Upper lobe of left lung (tissue), 6 donors: ENCODE measurements at regions not wholly inside any gene's neighbourhood (a gene's known extent, or its start where the extent isn't known, plus 50 kb on each side); places are given as distances from the start of the nearest gene placed in this dataset.

Experiments
- ATAC-seq, 2 donors: fragments of 200-7000 bp; cut with Tn5 transposase; one replicate each; pipeline ENCODE4 v1.9.1; 2022; ENCODE audit warnings: mild to moderate bottlenecking in 2 of 2, moderate library complexity in 2 of 2; ENCODE audit not compliant: low FRiP score in 2 of 2
- DNase-seq, 2 donors: peaks; one replicate each; pipeline ENCODE4 v3.0.0-alpha.2; 2019 to 2020
- H3K27ac ChIP-seq, 4 donors: fragments of 200-600 bp; sonication (generic); one replicate each; pipeline ENCODE4 v1.5.1; 2016 to 2019
- H3K27me3 ChIP-seq, 4 donors: fragments of 200-600 bp; sonication (generic); one replicate each; pipeline ENCODE4 v1.5.1; 2017 to 2019
- H3K36me3 ChIP-seq, 4 donors: fragments of 200-600 bp; sonication (generic); one replicate each; pipeline ENCODE4 v1.5.1; 2016 to 2019
- H3K4me1 ChIP-seq, 4 donors: fragments of 200-600 bp; sonication (generic); one replicate each; pipeline ENCODE4 v1.5.1; 2018 to 2019
- H3K4me3 ChIP-seq, 4 donors: fragments of 200-600 bp; sonication (generic); one replicate each; pipeline ENCODE4 v1.5.1; 2017 to 2019; ENCODE audit warnings: mild to moderate bottlenecking in 2 of 4, moderate library complexity in 1 of 4
- H3K9me3 ChIP-seq, 4 donors: fragments of 200-600 bp; sonication (generic); one replicate each; pipeline ENCODE4 v1.5.1; 2018 to 2019
- EP300 ChIP-seq, 4 donors: sonication (generic); formaldehyde crosslinking; IDR thresholded peaks; one replicate each; pipeline ENCODE4 v1.5.1; 2017; ENCODE audit warnings: antibody characterized with exemption in 4 of 4, control low read depth in 2 of 4
- POLR2A ChIP-seq, 4 donors: fragments of 450-650 bp; IDR thresholded peaks; one replicate each; pipeline ENCODE4 v1.5.1; 2016 to 2017; ENCODE audit warnings: antibody characterized with exemption in 4 of 4, mild to moderate bottlenecking in 2 of 4
- POLR2AphosphoS5 ChIP-seq, 2 donors: sonication (generic); formaldehyde crosslinking; IDR thresholded peaks; one replicate each; pipeline ENCODE4 v1.5.1; 2017; ENCODE audit warnings: antibody characterized with exemption in 2 of 2
- WGBS, 2 donors: methylation state at CpG; one replicate each; pipeline ENCODE4 v1.1.5; 2017 to 2018; 5-methylcytosine and 5-hydroxymethylcytosine counted together
- TF ChIP-seq, protein P1 (sequence below), 6 experiments: fragments of 450-650 bp in 4 of 6; fragments of 200-600 bp in 2 of 6; sonication (generic) in 2 of 6; IDR thresholded peaks; one replicate each; pipeline ENCODE4 v1.5.1; 2016 to 2019; ENCODE audit warnings: antibody characterized with exemption in 6 of 6
- donor health status: DM: no; HTN: no; CAD: no; lungs with moderate emphysema.
- donor health status: DM: no; HTN: yes; CAD: no; lungs with severe emphysema.

DNA sequence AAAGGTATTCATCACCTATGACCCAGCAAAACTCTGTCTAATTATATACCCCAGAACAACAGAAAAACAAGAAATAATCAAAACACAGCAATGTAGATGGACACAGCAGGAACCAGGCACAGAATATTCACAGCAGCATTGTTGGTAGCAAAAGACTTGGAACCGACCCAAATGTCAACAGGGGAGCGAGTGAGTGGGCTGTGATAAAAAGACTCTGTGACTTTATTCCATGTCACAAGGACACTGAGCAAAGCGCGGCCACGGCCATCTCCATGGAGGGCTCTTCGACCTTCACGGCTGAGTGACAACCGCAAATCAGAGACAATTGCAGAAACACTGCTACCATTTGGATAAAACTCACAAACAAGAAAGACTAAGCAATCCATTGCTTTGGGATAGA is 1373.1 kb downstream of the TBC1D22A start:
- TF ChIP-seq EP300 (IDR thresholded peaks at IDR 0.05) (no peak), POLR2A (IDR thresholded peaks at IDR 0.05) (no peak), POLR2AphosphoS5 (IDR thresholded peaks at IDR 0.05) (no peak)
- TF ChIP-seq, protein P1, sequence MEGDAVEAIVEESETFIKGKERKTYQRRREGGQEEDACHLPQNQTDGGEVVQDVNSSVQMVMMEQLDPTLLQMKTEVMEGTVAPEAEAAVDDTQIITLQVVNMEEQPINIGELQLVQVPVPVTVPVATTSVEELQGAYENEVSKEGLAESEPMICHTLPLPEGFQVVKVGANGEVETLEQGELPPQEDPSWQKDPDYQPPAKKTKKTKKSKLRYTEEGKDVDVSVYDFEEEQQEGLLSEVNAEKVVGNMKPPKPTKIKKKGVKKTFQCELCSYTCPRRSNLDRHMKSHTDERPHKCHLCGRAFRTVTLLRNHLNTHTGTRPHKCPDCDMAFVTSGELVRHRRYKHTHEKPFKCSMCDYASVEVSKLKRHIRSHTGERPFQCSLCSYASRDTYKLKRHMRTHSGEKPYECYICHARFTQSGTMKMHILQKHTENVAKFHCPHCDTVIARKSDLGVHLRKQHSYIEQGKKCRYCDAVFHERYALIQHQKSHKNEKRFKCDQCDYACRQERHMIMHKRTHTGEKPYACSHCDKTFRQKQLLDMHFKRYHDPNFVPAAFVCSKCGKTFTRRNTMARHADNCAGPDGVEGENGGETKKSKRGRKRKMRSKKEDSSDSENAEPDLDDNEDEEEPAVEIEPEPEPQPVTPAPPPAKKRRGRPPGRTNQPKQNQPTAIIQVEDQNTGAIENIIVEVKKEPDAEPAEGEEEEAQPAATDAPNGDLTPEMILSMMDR (IDR thresholded peaks at IDR 0.05), result no peak

DNA sequence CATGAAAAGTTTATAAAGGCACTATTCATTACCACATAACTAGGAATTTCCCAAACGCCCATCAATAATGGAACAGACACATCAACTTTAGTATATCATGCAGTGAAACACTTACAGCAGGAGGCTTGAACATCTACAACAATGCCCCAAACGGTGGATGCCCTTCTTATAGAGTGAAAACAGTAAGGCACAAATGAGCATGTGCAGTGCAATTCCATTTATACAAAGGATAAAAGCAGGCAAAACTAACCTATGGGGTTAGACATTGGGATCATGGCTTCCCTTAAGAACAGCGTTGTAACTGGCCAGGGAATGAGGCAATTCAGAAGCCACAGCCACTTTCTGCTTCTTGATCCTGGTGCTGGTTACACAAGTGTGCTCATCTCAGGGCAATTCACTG is 1363.0 kb downstream of the TBC1D22A start:
- 65 to 76% methylated on average over 3 of the region's 3 CpGs for WGBS, 2 donors
- DNase-seq (no peak), ATAC-seq (no peak)
- H3K4me3 ChIP-seq, result no peak overlapping the region
- no peak for TF ChIP-seq POLR2AphosphoS5 (IDR thresholded peaks at IDR 0.05)
- no peak for TF ChIP-seq EP300 (IDR thresholded peaks at IDR 0.05)
- TF ChIP-seq, protein P1 (IDR thresholded peaks at IDR 0.05), result no peak
- TF ChIP-seq POLR2A (IDR thresholded peaks at IDR 0.05), result no peak
- no peaks in the 10 kb centered on the region for H3K9me3 ChIP-seq
- H3K27me3 ChIP-seq, result no peaks in the 10 kb centered on the region
- H3K36me3 ChIP-seq, result no peaks in the 10 kb centered on the region
- no peaks in the 10 kb centered on the region for H3K4me1 ChIP-seq
- H3K27ac ChIP-seq, result no peak overlapping the region

More for the DNA sequence above, 1373.1 kb downstream of the TBC1D22A start:
- Histone ChIP-seq H3K9me3 (peaks cover 0 to 8% (median 3%) of the 10 kb centered on the region in 4 donors), H3K27me3 (no peaks in the 10 kb centered on the region), H3K27ac (no peak overlapping the region), H3K4me3 (no peak overlapping the region), H3K36me3 (no peaks in the 10 kb centered on the region), H3K4me1 (no peaks in the 10 kb centered on the region)
- no peak for DNase-seq
- no peak for ATAC-seq
- WGBS, 2 donors, result 80 to 81% methylated on average over 8 of the region's 8 CpGs

DNA sequence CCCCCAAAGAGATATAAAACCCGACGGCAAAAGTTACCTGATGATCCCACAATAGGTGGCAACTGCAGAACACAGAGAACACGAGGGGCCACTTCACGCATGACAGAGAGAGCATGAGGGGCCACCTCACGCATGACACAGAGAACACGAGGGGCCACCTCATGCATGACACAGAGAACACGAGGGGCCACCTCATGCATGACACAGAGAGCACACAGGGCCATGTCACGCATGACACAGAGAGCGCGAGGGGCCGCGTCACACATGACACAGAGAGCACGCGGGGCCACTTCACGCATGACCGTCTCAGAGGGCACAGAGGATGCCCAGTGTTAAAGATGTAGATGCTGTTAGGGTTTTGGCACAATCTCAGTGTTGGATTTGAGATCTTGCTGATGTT is 1359.5 kb downstream of the TBC1D22A start:
- no peaks in the 10 kb centered on the region for H3K36me3 ChIP-seq
- peak in 1 of 2 donors; percentile 39 for DNase-seq
- no peaks in the 10 kb centered on the region for H3K9me3 ChIP-seq
- WGBS, 2 donors, result 87 to 96% methylated on average over 16 of the region's 16 CpGs
- H3K27me3 ChIP-seq, result no peaks in the 10 kb centered on the region
- no peak for ATAC-seq
- no peaks in the 10 kb centered on the region for H3K4me1 ChIP-seq
- no peak overlapping the region for H3K4me3 ChIP-seq
- H3K27ac ChIP-seq, result no peak overlapping the region
- TF ChIP-seq EP300 (IDR thresholded peaks at IDR 0.05) (no peak), POLR2AphosphoS5 (IDR thresholded peaks at IDR 0.05) (no peak), POLR2A (IDR thresholded peaks at IDR 0.05) (no peak)
- TF ChIP-seq, protein P1 (IDR thresholded peaks at IDR 0.05), result no peak

DNA sequence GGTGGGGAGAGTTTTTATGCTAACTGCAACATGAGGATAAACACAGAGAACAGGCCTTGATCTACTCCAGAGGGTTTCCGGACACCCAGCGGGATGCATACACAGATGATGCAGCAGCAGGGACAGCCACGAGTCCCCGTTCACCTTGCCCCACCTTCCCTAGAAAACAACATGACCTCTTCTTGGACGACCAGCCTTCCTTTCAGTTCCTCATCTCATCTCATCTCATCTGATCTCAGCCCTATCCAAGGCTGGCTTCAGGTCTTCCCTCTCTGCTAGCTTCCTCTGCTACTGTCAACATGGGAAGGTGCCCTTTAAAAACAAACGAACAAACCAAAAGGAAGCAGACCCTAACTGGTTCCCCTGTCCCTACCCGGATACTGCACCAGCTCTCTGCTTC is 1356.2 kb downstream of the TBC1D22A start:
- WGBS, 2 donors, result 69 to 84% methylated on average over 7 of the region's 7 CpGs
- no peaks in the 10 kb centered on the region for H3K4me1 ChIP-seq
- DNase-seq, result no peak
- no peak for ATAC-seq
- H3K4me3 ChIP-seq, result no peak overlapping the region
- H3K36me3 ChIP-seq, result no peaks in the 10 kb centered on the region
- H3K9me3 ChIP-seq, result no peaks in the 10 kb centered on the region
- TF ChIP-seq POLR2AphosphoS5 (IDR thresholded peaks at IDR 0.05), result no peak
- no peak for TF ChIP-seq POLR2A (IDR thresholded peaks at IDR 0.05)
- no peak for TF ChIP-seq EP300 (IDR thresholded peaks at IDR 0.05)
- TF ChIP-seq, protein P1 (IDR thresholded peaks at IDR 0.05), result no peak
- H3K27me3 ChIP-seq, result no peaks in the 10 kb centered on the region
- no peak overlapping the region for H3K27ac ChIP-seq

DNA sequence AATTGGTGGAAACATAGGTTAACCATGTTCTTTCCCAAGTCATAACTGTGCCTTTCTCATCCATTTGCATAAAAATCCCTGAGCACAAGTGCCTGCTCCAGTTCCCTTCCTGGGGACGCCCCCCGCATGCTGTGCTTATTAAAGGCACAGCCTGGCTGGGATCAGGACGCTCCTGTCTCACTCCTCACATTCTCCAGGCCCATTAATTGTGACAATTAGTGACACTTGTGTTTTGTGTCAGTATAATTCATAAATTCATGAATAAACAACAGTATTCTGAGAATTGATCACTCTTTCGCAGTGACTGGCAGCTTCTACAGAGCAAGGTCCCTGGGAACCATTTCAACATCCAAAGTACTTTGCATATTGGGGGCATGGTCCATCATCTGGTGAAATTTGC is 1354.4 kb downstream of the TBC1D22A start:
- 73 to 81% methylated on average over 4 of the region's 4 CpGs for WGBS, 2 donors
- no peaks in the 10 kb centered on the region for H3K36me3 ChIP-seq
- no peak for ATAC-seq

More for the DNA sequence above, 1354.4 kb downstream of the TBC1D22A start:
- Histone ChIP-seq H3K27ac (no peak overlapping the region), H3K27me3 (no peaks in the 10 kb centered on the region), H3K9me3 (no peaks in the 10 kb centered on the region), H3K4me1 (no peaks in the 10 kb centered on the region), H3K4me3 (no peak overlapping the region)
- TF ChIP-seq POLR2AphosphoS5 (IDR thresholded peaks at IDR 0.05), result no peak
- TF ChIP-seq, protein P1 (IDR thresholded peaks at IDR 0.05), result no peak
- no peak for TF ChIP-seq EP300 (IDR thresholded peaks at IDR 0.05)
- no peak for TF ChIP-seq POLR2A (IDR thresholded peaks at IDR 0.05)
- no peak for DNase-seq
